ENCODE measurements at regions not wholly inside any gene's neighbourhood (a gene's known extent, or its start where the extent isn't known, plus 50 kb on each side); places are given as distances from the start of the nearest gene placed in this dataset.

GRCh38 chr15:35958975-35959374 lies 413.0 kb upstream of the DPH6 start:
- TF ChIP-seq POLR2A (IDR thresholded peaks at IDR 0.05) = no peak
- TF ChIP-seq, protein P1, sequence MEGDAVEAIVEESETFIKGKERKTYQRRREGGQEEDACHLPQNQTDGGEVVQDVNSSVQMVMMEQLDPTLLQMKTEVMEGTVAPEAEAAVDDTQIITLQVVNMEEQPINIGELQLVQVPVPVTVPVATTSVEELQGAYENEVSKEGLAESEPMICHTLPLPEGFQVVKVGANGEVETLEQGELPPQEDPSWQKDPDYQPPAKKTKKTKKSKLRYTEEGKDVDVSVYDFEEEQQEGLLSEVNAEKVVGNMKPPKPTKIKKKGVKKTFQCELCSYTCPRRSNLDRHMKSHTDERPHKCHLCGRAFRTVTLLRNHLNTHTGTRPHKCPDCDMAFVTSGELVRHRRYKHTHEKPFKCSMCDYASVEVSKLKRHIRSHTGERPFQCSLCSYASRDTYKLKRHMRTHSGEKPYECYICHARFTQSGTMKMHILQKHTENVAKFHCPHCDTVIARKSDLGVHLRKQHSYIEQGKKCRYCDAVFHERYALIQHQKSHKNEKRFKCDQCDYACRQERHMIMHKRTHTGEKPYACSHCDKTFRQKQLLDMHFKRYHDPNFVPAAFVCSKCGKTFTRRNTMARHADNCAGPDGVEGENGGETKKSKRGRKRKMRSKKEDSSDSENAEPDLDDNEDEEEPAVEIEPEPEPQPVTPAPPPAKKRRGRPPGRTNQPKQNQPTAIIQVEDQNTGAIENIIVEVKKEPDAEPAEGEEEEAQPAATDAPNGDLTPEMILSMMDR (IDR thresholded peaks at IDR 0.05) = no peak

Measured in vagina (tissue), 2 donors.